SK-N-SH treated with all-trans-retinoic acid at 6 μM for 48 hours (cell line): ENCODE measurements at regions not wholly inside any gene's neighbourhood (a gene's known extent, or its start where the extent isn't known, plus 50 kb on each side); places are given as distances from the start of the nearest gene placed in this dataset.

ENCODE experiments used
- ATAC-seq: fragments of 200-7000 bp; cut with Tn5 transposase; 3 replicates; pipeline ENCODE4 v1.9.1; 2020; ENCODE audit warnings: mild to moderate bottlenecking, moderate library complexity
- BACH2 ChIP-seq: fragments of 250-450 bp; sonication (Bioruptor Pico); IDR thresholded peaks from 2 replicates; pipeline ENCODE4 v1.9.0; 2021; ENCODE audit warnings: mild to moderate bottlenecking, borderline replicate concordance
- CSDC2 ChIP-seq: fragments of 250-450 bp; sonication (Bioruptor Pico); IDR thresholded peaks from 2 replicates; pipeline ENCODE4 v1.5.0; 2020; ENCODE audit warnings: mild to moderate bottlenecking, moderate library complexity
- ESRRG ChIP-seq: fragments of 250-450 bp; sonication (Bioruptor Pico); IDR thresholded peaks from 2 replicates; pipeline ENCODE4 v1.6.1; 2021; ENCODE audit warnings: mild to moderate bottlenecking
- GLIS3 ChIP-seq: fragments of 250-450 bp; sonication (Bioruptor Pico); IDR thresholded peaks from 2 replicates; pipeline ENCODE4 v1.5.0; 2020; ENCODE audit warnings: mild to moderate bottlenecking, moderate library complexity
- ISL1 ChIP-seq: fragments of 250-450 bp; sonication (Bioruptor Pico); IDR thresholded peaks from 2 replicates; pipeline ENCODE4 v2.1.2; 2022; ENCODE audit warnings: mild to moderate bottlenecking, moderate library complexity
- OSR1 ChIP-seq: fragments of 250-450 bp; sonication (Bioruptor Pico); IDR thresholded peaks from 2 replicates; pipeline ENCODE4 v1.8.0; 2022; ENCODE audit warnings: moderate library complexity, mild to moderate bottlenecking, inconsistent platforms
- PPARA ChIP-seq: fragments of 250-450 bp; sonication (Bioruptor Pico); IDR thresholded peaks from 2 replicates; pipeline ENCODE4 v1.5.0; 2020; ENCODE audit warnings: mild to moderate bottlenecking, borderline replicate concordance
- SNAI2 ChIP-seq: fragments of 250-450 bp; sonication (Bioruptor Pico); IDR thresholded peaks from 2 replicates; pipeline ENCODE4 v1.5.0; 2020; ENCODE audit warnings: mild to moderate bottlenecking, moderate library complexity
- TCF4 ChIP-seq: fragments of 250-450 bp; sonication (Bioruptor Pico); IDR thresholded peaks from 2 replicates; pipeline ENCODE4 v1.8.0; 2021; ENCODE audit warnings: mild to moderate bottlenecking, moderate library complexity, borderline replicate concordance
- TOX ChIP-seq: fragments of 250-450 bp; sonication (Bioruptor Pico); IDR thresholded peaks from 2 replicates; pipeline ENCODE4 v1.8.0; 2021; ENCODE audit warnings: mild to moderate bottlenecking, moderate library complexity, borderline replicate concordance
- ZFP3 ChIP-seq: fragments of 250-450 bp; sonication (Bioruptor Pico); IDR thresholded peaks from 2 replicates; pipeline ENCODE4 v1.5.0; 2020; ENCODE audit warnings: mild to moderate bottlenecking, moderate library complexity
- ZFP30 ChIP-seq: fragments of 450-650 bp; formaldehyde crosslinking; IDR thresholded peaks from 2 replicates; pipeline ENCODE4 v1.5.0; 2022; ENCODE audit warnings: mild to moderate bottlenecking, moderate library complexity
- ZNF565 ChIP-seq: fragments of 450-650 bp; formaldehyde crosslinking; conservative IDR thresholded peaks from 2 replicates; pipeline ENCODE4 v1.5.0; 2020; ENCODE audit warnings: low read depth, mild to moderate bottlenecking, moderate library complexity
- ZNF8 ChIP-seq: fragments of 450-650 bp; formaldehyde crosslinking; IDR thresholded peaks from 2 replicates; pipeline ENCODE4 v1.5.0; 2020; ENCODE audit warnings: mild to moderate bottlenecking, moderate library complexity
- TF ChIP-seq, protein P1 (sequence below): fragments of 250-450 bp; sonication (Bioruptor Pico); IDR thresholded peaks from 2 replicates; pipeline ENCODE4 v1.5.1; 2020; ENCODE audit warnings: low read depth, mild to moderate bottlenecking, moderate library complexity
- TF ChIP-seq, protein P2 (sequence below): fragments of 250-450 bp; sonication (Bioruptor Pico); IDR thresholded peaks from 2 replicates; pipeline ENCODE4 v1.5.0; 2020; ENCODE audit warnings: mild to moderate bottlenecking, moderate library complexity
- TF ChIP-seq, protein P3 (sequence below): fragments of 250-450 bp; sonication (Bioruptor Pico); IDR thresholded peaks from 2 replicates; pipeline ENCODE4 v1.5.1; 2021; ENCODE audit warnings: mild to moderate bottlenecking, moderate library complexity
- TF ChIP-seq, protein P4 (sequence below): fragments of 250-450 bp; sonication (Bioruptor Pico); IDR thresholded peaks from 2 replicates; pipeline ENCODE4 v1.8.0; 2021; ENCODE audit warnings: low read depth, mild to moderate bottlenecking, moderate library complexity, borderline replicate concordance

DNA sequence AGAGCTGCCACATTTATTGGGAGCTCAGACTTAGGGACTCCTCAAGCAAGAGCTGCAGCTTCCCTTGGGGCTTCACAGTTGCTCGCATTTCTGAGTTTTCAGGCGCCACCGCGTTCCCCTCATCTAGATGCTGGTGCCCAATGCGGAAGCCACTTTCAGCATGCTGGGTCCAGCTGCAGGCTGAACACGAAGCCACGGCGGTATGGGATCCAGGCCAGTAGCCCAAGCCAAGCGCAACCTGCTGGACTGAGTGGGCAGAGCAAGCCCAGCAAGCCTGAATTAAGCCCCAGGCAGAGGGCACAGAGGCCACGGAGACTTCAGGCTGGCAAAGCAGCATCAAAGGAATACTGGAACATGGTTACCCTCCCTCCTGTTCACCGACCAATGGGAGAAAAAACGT lies 391.5 kb downstream of the HTR1A start:
- peak; percentile 63 for ATAC-seq
- TF ChIP-seq BACH2 (CRISPR knock-in tag) (no peak), PPARA (CRISPR knock-in tag) (no peak)

DNA sequence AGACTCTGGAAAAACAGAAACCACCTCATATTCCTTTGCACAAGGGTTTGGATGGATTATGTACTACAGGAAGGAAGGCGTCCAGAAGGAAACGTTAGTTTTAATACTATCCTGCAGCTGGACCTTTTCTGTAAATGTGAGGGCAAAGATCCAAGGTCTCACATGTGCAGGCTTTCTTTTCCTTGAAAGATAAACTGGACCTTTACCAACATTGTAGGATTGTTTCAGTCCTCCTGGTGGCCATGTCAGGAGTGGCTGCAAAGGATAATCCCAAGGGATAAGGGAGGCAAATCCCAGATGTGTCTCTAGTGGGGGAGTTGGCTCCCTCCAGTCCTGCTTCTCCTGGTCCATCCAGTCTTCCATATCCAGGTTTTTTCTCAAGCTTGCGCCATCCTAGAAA lies 397.5 kb downstream of the HTR1A start:
- ATAC-seq = no peak
- TF ChIP-seq, protein P1, sequence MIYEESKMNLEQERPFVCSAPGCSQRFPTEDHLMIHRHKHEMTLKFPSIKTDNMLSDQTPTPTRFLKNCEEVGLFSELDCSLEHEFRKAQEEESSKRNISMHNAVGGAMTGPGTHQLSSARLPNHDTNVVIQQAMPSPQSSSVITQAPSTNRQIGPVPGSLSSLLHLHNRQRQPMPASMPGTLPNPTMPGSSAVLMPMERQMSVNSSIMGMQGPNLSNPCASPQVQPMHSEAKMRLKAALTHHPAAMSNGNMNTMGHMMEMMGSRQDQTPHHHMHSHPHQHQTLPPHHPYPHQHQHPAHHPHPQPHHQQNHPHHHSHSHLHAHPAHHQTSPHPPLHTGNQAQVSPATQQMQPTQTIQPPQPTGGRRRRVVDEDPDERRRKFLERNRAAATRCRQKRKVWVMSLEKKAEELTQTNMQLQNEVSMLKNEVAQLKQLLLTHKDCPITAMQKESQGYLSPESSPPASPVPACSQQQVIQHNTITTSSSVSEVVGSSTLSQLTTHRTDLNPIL = no peak
- TF ChIP-seq, protein P2, sequence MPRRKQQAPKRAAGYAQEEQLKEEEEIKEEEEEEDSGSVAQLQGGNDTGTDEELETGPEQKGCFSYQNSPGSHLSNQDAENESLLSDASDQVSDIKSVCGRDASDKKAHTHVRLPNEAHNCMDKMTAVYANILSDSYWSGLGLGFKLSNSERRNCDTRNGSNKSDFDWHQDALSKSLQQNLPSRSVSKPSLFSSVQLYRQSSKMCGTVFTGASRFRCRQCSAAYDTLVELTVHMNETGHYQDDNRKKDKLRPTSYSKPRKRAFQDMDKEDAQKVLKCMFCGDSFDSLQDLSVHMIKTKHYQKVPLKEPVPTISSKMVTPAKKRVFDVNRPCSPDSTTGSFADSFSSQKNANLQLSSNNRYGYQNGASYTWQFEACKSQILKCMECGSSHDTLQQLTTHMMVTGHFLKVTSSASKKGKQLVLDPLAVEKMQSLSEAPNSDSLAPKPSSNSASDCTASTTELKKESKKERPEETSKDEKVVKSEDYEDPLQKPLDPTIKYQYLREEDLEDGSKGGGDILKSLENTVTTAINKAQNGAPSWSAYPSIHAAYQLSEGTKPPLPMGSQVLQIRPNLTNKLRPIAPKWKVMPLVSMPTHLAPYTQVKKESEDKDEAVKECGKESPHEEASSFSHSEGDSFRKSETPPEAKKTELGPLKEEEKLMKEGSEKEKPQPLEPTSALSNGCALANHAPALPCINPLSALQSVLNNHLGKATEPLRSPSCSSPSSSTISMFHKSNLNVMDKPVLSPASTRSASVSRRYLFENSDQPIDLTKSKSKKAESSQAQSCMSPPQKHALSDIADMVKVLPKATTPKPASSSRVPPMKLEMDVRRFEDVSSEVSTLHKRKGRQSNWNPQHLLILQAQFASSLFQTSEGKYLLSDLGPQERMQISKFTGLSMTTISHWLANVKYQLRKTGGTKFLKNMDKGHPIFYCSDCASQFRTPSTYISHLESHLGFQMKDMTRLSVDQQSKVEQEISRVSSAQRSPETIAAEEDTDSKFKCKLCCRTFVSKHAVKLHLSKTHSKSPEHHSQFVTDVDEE (CRISPR knock-in tag) = no peak
- TF ChIP-seq TOX (CRISPR knock-in tag) (no peak), ESRRG (CRISPR knock-in tag) (no peak)
- TF ChIP-seq, protein P3, sequence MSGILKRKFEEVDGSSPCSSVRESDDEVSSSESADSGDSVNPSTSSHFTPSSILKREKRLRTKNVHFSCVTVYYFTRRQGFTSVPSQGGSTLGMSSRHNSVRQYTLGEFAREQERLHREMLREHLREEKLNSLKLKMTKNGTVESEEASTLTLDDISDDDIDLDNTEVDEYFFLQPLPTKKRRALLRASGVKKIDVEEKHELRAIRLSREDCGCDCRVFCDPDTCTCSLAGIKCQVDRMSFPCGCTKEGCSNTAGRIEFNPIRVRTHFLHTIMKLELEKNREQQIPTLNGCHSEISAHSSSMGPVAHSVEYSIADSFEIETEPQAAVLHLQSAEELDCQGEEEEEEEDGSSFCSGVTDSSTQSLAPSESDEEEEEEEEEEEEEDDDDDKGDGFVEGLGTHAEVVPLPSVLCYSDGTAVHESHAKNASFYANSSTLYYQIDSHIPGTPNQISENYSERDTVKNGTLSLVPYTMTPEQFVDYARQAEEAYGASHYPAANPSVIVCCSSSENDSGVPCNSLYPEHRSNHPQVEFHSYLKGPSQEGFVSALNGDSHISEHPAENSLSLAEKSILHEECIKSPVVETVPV = no peak

DNA sequence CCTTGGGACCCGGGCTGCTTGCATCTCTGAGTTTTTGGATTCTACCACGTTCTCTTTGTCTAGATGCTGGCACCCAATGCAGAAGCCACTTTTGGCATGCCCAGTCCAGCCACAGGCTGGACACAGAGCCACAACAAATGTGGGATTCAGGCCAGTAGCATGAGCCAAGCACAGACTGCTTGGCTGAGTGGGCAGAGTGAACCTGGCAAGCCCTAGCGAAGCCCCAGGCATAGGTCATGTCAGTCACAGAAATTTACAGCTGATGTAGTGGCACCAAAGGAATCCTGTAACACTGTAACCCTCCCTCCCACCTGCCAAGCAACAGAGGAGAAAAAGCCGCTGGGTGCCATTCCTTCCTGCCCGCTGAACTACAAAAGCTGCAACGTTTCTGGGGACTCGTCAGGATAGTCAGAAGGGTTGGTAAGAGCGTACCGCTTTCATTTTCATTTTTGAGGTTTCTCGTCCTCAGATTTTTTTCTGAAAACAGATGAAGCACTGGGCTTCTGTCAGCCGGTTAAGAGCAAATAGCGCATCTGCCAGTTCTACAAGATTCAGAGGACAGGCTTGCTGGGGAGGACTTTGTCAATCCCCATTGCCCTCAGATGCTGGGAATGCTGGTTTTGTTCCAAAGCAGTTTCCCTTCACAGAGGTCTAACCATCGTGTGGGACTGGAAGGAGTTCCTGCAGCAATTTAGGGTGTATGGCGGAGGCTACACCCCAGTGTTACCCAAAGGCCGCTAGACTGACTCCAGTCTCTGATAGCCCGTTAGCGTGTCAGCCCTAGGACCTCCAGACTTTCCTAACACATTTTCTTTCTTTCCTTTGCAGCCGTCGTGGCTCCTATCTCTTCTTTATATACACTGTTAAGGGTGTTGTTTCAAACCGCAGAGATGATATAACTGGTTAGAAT lies 399.0 kb downstream of the HTR1A start:
- ATAC-seq = peak; percentile 49
- TF ChIP-seq ZNF565 (CRISPR knock-in tag) (no peak), ISL1 (no peak), TCF4 (CRISPR knock-in tag) (no peak), ESRRG (CRISPR knock-in tag) (no peak), TOX (CRISPR knock-in tag) (no peak), CSDC2 (CRISPR knock-in tag) (no peak), BACH2 (CRISPR knock-in tag) (no peak), SNAI2 (CRISPR knock-in tag) (no peak), PPARA (CRISPR knock-in tag) (no peak), ZNF8 (CRISPR knock-in tag) (no peak), OSR1 (CRISPR knock-in tag) (no peak)
- TF ChIP-seq, protein P3 = no peak

DNA sequence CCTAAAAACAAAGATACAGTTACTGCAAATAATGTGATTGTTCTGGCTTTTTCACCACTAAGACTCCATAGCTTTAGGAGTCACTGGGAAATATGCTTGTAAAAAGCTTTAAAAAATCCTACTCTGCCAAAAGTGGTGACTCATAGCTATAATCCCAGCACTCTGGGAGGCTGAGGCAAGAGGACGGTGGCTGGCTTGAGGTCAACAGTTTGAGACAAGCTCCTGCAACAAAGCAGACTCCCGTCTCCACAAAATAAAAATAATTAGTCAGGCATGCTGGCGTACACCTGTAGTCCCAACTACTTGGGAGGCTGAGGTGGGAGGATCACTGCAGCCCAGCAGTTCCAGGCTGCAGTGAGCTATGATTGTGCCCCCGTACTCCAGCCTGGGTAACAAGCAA lies 406.4 kb downstream of the HTR1A start:
- ATAC-seq = no peak
- no peak for TF ChIP-seq TCF4 (CRISPR knock-in tag)
- no peak for TF ChIP-seq SNAI2 (CRISPR knock-in tag)
- TF ChIP-seq ZFP3 = no peak
- TF ChIP-seq PPARA (CRISPR knock-in tag) = no peak
- TF ChIP-seq ZFP30 (CRISPR knock-in tag) = no peak
- TF ChIP-seq, protein P4, sequence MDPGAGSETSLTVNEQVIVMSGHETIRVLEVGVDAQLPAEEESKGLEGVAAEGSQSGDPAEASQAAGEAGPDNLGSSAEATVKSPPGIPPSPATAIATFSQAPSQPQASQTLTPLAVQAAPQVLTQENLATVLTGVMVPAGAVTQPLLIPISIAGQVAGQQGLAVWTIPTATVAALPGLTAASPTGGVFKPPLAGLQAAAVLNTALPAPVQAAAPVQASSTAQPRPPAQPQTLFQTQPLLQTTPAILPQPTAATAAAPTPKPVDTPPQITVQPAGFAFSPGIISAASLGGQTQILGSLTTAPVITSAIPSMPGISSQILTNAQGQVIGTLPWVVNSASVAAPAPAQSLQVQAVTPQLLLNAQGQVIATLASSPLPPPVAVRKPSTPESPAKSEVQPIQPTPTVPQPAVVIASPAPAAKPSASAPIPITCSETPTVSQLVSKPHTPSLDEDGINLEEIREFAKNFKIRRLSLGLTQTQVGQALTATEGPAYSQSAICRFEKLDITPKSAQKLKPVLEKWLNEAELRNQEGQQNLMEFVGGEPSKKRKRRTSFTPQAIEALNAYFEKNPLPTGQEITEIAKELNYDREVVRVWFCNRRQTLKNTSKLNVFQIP (CRISPR knock-in tag) = no peak
- TF ChIP-seq OSR1 (CRISPR knock-in tag) = no peak
- no peak for TF ChIP-seq BACH2 (CRISPR knock-in tag)
- TF ChIP-seq, protein P3 = no peak
- TF ChIP-seq GLIS3 = no peak
